Adrenal gland (tissue), 9 donors: ENCODE measurements at regions not wholly inside any gene's neighbourhood (a gene's known extent, or its start where the extent isn't known, plus 50 kb on each side); places are given as distances from the start of the nearest gene placed in this dataset.
"Not testable (repeated sequence)": the region's sequence is repeated elsewhere in the genome, so short reads cannot be mapped to it uniquely, and the experiment has no call there.

Experiments used
- DNase-seq, 7 donors: peaks; one replicate each; pipeline ENCODE4 v3.0.0-alpha.2; 2019 to 2020
- H3K27ac ChIP-seq, 5 donors: fragments of 200-600 bp; sonication (generic) in 4 of 5; 1 replicate in 3 of 5; 2 replicates in 2 of 5; pipeline versions ENCODE4 v1.5.1 to v1.8.0; 2016 to 2020; ENCODE audit warnings: mild to moderate bottlenecking in 1 of 5
- H3K27me3 ChIP-seq: fragments of 200-600 bp; 2 replicates; pipeline ENCODE4 v1.8.0; 2021
- H3K36me3 ChIP-seq, 2 donors: fragments of 200-600 bp; replicated peaks in 1 of 2; 1 replicate in 1 of 2; 2 replicates in 1 of 2; pipeline versions ENCODE4 v1.5.1 to v1.8.0; 2018 to 2022
- H3K4me1 ChIP-seq, 2 donors: fragments of 200-600 bp; replicated peaks in 1 of 2; 1 replicate in 1 of 2; 2 replicates in 1 of 2; pipeline versions ENCODE4 v1.5.1 to v1.8.0; 2018 to 2021
- H3K4me3 ChIP-seq, 4 donors: fragments of 200-600 bp; sonication (generic) in 3 of 4; one replicate each; pipeline ENCODE4 v1.5.1; 2016 to 2018
- H3K9me3 ChIP-seq, 3 donors: fragments of 200-600 bp; sonication (generic) in 1 of 3; replicated peaks in 1 of 3; 1 replicate in 2 of 3; 2 replicates in 1 of 3; pipeline versions ENCODE4 v1.5.1 to v1.8.0; 2016 to 2021
- POLR2A ChIP-seq, 2 donors: fragments of 450-650 bp; IDR thresholded peaks; one replicate each; pipeline ENCODE4 v1.6.1; 2017; ENCODE audit warnings: antibody characterized with exemption in 2 of 2, mild to moderate bottlenecking in 2 of 2, moderate library complexity in 1 of 2
- WGBS, 4 donors: extraction: QIAGEN DNeasy Blood & Tissue Kit in 2 of 4; methylation state at CpG; one replicate each; pipeline versions ENCODE4 v1.1.5 to v1.1.7; 2013 to 2017; 5-methylcytosine and 5-hydroxymethylcytosine counted together
- intact Hi-C, 2 donors: fragments of 100-400 bp; cut with DNase I; formaldehyde crosslinking; loops; one replicate each; pipeline versions ENCODE4 v1.14.1 to v1.15.0; 2022 to 2023
- TF ChIP-seq, protein P1 (sequence below), 6 experiments: fragments of 450-650 bp in 4 of 6; fragments of 200-600 bp in 2 of 6; sonication (generic) in 1 of 6; IDR thresholded peaks; 1 replicate in 5 of 6; 2 replicates in 1 of 6; pipeline versions ENCODE4 v1.5.1 to v1.8.0; 2016 to 2021; ENCODE audit warnings: antibody characterized with exemption in 6 of 6, mild to moderate bottlenecking in 2 of 6, moderate library complexity in 1 of 6
- donor health status: healthy with polysubstance abuse.
- donor health status: Bipolar disorder and iron deficiency.
- donor health status: DM: yes; HTN: yes; CAD: no.
- donor health status: DM: no; HTN: no; CAD: no.
- donor health status: DM: no; HTN: no; CAD: no.

DNA sequence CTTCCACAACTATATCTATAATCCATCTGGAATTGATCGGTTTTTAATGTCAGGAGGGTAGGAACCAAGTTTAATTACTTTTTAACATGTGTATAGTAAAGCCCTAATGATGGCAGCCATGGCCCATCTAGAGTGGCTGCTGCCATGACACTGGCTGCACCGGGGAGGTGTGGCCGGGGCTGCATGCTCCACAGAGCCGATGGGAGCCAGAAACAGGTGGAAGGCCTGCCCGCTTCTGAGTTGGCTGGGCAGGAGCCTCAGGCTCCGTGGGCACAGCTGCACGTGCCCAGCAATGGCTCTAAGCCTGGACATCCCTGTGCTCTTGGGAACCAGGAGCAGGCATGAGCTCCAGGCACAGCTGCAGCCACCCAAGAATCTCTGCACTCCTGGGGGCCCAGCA, 73.0 kb downstream of the GBP6 start:
- intact Hi-C loops = no loop called here
- no peaks in the 10 kb centered on the region for H3K36me3 ChIP-seq
- TF ChIP-seq, protein P1, sequence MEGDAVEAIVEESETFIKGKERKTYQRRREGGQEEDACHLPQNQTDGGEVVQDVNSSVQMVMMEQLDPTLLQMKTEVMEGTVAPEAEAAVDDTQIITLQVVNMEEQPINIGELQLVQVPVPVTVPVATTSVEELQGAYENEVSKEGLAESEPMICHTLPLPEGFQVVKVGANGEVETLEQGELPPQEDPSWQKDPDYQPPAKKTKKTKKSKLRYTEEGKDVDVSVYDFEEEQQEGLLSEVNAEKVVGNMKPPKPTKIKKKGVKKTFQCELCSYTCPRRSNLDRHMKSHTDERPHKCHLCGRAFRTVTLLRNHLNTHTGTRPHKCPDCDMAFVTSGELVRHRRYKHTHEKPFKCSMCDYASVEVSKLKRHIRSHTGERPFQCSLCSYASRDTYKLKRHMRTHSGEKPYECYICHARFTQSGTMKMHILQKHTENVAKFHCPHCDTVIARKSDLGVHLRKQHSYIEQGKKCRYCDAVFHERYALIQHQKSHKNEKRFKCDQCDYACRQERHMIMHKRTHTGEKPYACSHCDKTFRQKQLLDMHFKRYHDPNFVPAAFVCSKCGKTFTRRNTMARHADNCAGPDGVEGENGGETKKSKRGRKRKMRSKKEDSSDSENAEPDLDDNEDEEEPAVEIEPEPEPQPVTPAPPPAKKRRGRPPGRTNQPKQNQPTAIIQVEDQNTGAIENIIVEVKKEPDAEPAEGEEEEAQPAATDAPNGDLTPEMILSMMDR (IDR thresholded peaks at IDR 0.05) = no peak
- no peak for TF ChIP-seq POLR2A (IDR thresholded peaks at IDR 0.05)
- no peak overlapping the region for H3K27ac ChIP-seq
- no peaks in the 10 kb centered on the region for H3K4me1 ChIP-seq
- no peak overlapping the region for H3K4me3 ChIP-seq
- no peak for DNase-seq
- WGBS, 4 donors = 86 to 94% (median 90%) methylated on average over 5 to 7 of the region's 7 CpGs
- H3K9me3 ChIP-seq = peaks cover 0 to 6% (median 0%) of the 10 kb centered on the region in 3 donors
- peaks cover 5% of the 10 kb centered on the region for H3K27me3 ChIP-seq

DNA sequence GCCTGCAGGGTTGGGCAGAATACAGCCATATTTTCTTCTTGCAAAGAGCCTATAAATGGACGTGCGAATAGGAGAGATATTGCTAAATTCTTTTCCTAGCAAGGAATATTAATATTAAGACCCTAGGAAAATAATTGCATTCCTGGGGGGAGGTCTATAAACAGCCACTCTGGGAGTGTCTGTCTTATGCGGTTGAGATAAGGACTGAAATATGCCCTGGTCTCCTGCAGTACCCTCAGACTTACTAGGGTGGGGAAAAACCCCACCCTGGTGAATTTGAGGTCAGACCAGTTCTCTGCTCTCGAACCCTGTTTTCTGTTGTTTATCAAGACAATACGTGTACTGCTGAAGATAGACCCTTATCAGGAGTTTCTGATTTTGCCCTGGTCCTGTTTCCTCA, 74.4 kb downstream of the GBP6 start:
- DNase-seq, H3K27me3 ChIP-seq, H3K27ac ChIP-seq, H3K36me3 ChIP-seq, intact Hi-C loops, H3K4me3 ChIP-seq, H3K4me1 ChIP-seq, H3K9me3 ChIP-seq: not testable (repeated sequence)
- WGBS, 4 donors = 78 to 85% (median 80%) methylated on average over 5 of the region's 5 CpGs

DNA sequence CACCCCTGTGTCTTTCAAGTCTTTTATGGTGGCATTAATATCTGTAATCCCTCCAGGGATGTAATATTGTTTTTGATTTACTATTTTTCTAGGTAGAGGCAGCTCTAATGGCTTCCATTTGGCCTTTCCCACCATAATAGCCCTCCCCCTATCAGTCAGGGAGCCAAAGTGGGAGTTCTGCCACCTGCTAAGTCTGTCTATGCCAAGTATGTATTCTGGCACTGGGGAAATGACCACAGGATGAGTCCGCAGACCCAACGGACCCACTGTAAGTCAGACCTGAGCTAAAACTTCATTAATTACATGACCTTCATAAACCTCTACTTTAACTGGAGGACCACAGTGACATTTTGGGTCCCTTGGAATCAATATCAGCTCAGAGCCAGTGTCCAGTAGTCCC, 77.1 kb downstream of the GBP6 start:
- no peaks in the 10 kb centered on the region for H3K4me1 ChIP-seq
- WGBS, 4 donors = 81 to 100% (median 88%) methylated on average over 2 of the region's 2 CpGs

DNA sequence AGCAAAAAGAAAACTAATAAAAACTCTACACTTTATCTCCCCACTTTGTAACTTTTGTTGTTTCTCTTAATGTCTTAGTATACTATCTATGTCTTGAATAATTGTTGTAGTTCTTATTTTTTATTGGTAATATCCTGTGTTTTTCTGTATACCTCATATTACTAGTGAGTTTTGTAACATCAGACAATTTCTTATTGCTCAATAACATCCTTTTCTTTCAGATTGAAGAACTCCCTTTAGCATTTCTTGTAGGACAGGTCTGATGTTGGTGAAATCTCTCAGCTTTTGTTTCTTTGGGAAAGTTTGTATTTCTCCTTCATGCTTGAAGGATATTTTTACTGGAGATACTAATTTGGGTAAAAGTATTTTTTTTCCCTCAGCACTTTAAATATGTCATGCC, 79.8 kb upstream of the LRRC8B start:
- Histone ChIP-seq H3K4me1 (no peaks in the 10 kb centered on the region), H3K27me3 (no peaks in the 10 kb centered on the region), H3K9me3 (no peaks in the 10 kb centered on the region), H3K27ac (no peak overlapping the region), H3K36me3 (no peaks in the 10 kb centered on the region), H3K4me3 (no peak overlapping the region)
- DNase-seq = no peak
- TF ChIP-seq, protein P1 (IDR thresholded peaks at IDR 0.05) = no peak
- TF ChIP-seq POLR2A (IDR thresholded peaks at IDR 0.05) = no peak
- intact Hi-C loops = no loop called here

More for the DNA sequence above, 77.1 kb downstream of the GBP6 start:
- no peak for DNase-seq
- no peak overlapping the region for H3K27ac ChIP-seq
- H3K27me3 ChIP-seq = peaks cover 5% of the 10 kb centered on the region
- TF ChIP-seq POLR2A (IDR thresholded peaks at IDR 0.05) = no peak
- TF ChIP-seq, protein P1 (IDR thresholded peaks at IDR 0.05) = no peak
- intact Hi-C loops = no loop called here
- no peak overlapping the region for H3K4me3 ChIP-seq
- H3K36me3 ChIP-seq = no peaks in the 10 kb centered on the region
- H3K9me3 ChIP-seq = peaks cover 0 to 6% (median 0%) of the 10 kb centered on the region in 3 donors

DNA sequence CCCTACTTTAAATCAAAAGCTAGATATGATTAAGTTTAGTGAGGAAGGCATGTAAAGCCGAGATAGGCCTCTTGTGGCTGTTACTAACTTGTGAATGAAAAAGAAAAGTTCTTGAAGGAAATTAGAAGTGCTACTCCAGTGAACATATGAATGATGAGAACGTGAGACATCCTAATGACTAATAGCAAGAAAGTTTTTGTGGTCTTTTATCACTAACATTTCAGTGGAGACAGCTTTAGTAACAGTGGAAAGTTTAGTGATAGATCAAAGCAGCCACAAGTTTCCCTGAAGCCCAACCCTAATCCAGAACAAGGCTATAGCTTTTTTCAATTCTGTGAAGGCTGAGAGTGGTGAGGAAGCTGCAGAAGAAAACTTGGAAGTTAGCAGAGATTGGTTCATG, 73.6 kb upstream of the LRRC8B start:
- Histone ChIP-seq H3K27ac (no peak overlapping the region), H3K4me1 (no peaks in the 10 kb centered on the region), H3K9me3 (no peaks in the 10 kb centered on the region), H3K4me3 (no peak overlapping the region), H3K27me3 (no peaks in the 10 kb centered on the region), H3K36me3 (no peaks in the 10 kb centered on the region)
- TF ChIP-seq, protein P1 (IDR thresholded peaks at IDR 0.05) = no peak
- TF ChIP-seq POLR2A (IDR thresholded peaks at IDR 0.05) = no peak
- 65 to 79% (median 77%) methylated on average over 2 of the region's 2 CpGs for WGBS, 4 donors
- no peak for DNase-seq
- intact Hi-C loops = loop anchor here (10.0 kb wide), 1 partner anchor 446 kb away; no protein-coding TSS in a partner anchor
